GM19468 (cell line): ENCODE measurements at regions not wholly inside any gene's neighbourhood (a gene's known extent, or its start where the extent isn't known, plus 50 kb on each side); places are given as distances from the start of the nearest gene placed in this dataset.
"Not testable (repeated sequence)": the region's sequence is repeated elsewhere in the genome, so short reads cannot be mapped to it uniquely, and the experiment has no call there.

Experiments
- ATAC-seq: cut with Tn5 transposase; IDR thresholded peaks from one replicate; pipeline ENCODE4 v1.9.1; 2021; ENCODE audit warnings: mild to moderate bottlenecking, moderate library complexity, moderate number of reproducible peaks; ENCODE audit not compliant: unreplicated experiment; ENCODE audit errors: extremely low read depth

DNA sequence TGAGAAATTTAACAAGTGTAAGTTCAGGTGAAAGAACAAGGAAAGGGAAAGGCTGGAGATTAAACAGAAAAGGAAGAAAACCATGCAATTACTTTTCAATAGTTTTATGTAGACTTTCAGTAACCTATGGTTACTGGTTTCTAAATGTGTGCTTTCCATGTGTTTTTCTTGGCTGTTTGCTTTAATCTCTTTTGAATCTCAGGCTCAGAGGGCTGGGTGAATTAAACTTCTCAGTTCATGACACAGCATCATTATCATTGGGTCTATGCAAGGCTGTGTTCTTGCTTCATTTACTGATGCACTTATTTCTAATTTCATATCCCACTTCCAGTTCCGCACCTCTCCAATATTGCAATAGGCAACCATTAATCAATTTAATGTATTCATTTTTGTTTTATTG is 266.5 kb upstream of the UGT8 start:
- no peak for ATAC-seq

DNA sequence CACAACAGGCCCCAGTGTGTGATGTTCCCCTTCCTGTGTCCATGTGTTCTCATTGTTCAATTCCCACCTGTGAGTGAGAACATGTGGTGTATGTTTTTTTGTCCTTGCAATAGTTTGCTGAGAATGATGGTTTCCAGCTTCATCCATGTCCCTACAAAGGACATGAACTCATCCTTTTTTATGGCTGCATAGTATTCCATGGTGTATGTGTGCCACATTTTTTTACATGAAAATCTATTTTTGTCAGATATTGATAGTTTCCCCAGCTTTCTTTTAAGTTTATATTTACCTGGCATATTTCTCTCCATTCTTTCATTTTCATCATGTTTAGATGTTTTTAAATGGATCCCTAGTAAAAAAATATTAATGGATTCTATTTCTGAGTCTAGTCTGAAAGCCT is 264.2 kb upstream of the UGT8 start:
- not testable (repeated sequence) for ATAC-seq

DNA sequence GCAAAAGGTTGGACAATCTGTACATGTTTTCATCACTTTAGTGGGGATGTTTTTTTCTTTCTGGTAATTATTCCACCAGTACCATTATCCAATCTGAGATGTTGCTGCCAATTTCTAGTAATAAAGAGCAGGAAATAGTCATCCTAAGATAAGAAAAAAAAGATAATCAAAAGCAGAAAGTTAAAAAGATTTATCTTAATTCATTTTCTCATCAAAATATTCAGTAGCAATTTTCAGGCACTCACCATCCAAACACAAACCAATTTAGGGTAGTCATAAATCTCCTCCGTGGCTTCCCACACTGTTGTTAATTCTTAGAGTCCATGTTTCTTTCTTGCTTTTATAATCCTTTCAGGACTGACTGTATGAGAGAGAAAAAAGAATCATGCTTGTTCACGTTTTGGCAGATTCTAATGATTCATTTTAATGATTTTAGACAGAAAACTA is 263.7 kb upstream of the UGT8 start:
- ATAC-seq: no peak

DNA sequence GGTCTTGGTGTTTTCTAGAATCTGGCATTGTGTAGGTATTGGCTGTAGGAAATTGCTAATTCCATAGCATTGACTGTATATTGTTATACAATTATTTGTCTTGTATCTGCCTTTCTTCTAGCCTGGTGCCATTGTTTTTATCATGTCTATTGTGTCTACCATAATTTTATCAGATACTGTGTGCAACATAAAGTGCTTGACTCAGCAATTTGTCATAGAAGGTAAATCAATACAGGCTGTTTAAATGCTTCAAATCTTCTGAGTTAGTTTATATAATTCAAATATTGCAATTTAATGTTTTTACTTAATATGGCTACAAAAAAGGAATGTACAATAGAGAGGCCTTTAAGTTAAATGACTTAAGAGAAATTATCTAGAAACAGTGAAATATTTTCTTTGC is 263.3 kb upstream of the UGT8 start:
- no peak for ATAC-seq

DNA sequence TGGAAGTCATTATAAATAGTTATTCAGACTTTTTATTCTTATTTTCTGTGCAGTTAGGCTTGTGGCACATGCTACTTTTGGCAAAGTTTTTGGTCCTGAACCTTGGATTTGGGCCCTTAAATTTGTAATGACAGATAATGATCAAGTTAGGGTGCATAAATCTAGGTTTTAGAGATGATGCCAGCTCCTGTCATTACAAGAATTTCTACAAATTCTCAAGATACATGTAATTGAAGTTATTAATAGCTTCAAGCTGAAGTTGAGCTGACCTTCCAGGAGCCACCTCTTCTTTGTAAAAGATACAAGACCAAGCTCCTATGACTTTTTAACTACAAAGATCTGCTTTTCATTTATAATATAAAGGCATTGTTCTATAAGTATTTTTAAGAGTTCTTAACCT is 255.6 kb upstream of the UGT8 start:
- no peak for ATAC-seq

DNA sequence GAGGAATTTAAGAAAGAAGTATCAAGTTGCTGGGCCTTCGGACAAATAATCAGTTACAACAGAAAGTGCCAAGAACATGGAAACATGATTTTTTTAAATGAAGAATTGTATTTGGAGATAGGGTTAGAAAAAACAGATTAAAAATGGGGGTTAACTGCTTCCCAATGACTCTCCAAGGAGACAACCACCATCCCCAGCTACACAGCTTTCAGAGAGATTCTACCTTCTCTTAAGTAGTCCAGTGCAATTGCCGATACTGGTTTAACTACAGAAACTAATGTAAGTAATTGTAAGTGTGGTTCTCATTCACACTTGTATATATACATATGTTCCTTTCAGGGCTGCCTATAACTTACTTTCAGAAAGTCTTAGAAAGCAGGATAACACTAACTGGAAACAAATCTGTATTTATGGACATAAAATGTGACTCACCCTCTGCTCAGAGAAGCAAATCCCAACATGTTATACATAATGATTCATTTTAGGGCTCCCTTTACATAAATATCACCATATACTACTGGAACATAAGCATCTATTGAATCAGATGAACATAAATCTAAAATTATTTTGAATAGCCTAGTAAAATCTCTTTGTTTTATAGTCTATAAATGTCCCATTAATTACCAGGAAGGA is 248.9 kb upstream of the UGT8 start:
- ATAC-seq: no peak

DNA sequence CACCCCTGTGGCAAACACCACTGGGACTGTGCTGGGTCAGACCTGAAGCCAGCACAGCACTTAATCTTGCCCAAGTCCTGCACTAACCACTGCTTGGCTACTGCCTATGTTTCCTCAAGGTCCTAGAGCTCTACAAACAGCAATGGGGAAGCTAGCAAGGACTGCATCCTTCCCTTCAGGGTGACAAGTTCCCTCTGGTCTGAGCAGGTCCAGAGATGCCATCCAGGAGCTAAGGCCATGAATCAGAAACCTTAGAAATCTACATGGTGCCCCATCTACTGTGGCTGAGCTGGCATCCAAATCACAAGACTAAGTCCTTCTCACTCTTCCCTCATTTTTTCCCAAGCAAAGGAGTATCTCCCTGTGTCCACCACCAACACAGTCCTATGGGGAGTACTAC is 239.7 kb upstream of the UGT8 start:
- no peak for ATAC-seq

DNA sequence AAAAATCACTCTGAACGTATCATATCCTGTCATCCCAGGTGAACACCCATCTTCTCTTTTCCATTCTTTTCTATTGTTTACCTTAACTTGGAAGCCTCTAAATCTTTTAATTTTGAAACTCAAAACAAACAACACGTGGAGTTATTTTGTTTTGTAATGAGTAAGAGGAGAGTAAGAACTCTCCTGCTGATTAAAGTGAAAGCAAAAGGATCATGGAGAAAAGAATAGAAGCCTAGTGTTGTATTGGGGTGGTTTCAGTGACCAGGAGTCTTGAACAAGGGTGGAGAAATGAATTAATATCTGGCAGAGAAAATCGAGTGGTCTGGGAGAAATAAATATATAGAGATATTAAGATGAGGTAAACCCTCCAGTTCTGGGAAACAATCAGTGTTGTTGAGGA is 237.4 kb upstream of the UGT8 start:
- no peak for ATAC-seq

DNA sequence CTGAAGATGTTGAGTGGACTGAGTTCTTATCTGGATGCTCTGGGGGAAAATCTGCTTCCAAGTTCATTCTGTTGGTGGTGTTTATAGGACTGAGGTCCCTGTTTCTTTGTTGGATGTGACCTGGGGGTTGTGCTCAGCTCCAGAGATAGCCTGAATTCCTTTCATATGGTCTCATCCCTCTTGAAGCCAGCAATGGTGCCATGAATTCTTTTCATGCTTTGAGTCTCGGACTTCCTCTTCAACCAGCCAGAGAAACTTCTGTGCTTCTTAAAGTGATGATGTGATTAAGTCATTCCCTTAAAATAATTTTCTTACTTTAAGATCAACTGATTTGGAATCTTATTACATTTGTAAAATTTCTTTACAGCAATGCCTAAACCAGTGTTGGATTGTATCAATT is 233.8 kb upstream of the UGT8 start:
- no peak for ATAC-seq

DNA sequence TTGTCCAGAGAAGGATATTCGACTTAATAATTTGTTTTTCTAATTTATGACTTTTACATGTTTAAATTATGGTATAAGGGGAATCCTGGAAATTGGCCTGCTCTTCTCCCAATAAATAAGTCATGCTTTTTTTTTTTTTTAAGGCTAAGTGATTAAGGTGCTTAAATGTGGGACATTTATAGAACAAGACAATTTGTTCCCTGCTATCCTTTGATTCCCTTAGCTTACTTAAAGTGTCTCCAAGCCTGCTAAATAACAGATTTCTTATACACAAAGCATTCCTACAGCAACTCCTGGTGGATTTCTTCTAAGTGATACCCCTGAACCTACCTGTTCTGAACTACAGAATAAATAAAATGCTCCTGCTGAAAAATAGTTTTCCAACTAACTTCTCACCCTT is 233.0 kb upstream of the UGT8 start:
- ATAC-seq: no peak

DNA sequence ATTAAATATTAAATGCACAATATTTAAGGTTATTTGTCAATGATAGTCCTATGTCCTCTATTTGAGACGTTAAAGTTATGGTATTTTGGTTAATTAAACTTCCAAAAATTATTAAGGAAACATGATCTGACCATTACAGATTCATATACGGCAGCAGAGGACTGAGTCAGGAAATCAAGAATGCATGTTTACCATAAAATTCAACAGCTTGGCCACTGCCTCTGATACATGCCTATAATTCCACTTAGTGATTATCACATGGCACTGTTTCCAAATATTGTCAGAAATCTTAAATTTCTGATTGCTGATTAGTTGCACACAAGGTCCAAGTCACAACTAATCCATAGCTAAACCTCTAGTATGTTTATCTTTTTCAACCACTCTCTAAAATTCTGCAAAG is 232.2 kb upstream of the UGT8 start:
- ATAC-seq: no peak

DNA sequence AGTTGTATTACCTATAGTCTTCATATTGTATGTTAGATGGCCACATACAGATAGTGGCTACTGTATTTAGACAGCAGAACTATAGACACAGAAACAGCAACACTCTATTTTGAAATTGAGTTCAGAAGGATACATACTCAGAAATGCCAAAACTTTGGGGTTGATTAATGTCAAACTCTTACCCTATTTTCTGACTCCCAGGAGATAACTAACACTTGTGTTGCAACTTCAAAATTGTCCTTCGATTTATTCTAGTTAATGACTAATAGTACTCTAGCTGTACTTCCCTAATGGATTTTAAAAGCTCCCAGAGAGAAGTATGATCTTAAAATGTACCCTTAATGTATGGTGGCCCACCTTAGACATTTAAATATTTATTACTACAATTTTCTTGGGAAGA is 229.9 kb upstream of the UGT8 start:
- no peak for ATAC-seq

DNA sequence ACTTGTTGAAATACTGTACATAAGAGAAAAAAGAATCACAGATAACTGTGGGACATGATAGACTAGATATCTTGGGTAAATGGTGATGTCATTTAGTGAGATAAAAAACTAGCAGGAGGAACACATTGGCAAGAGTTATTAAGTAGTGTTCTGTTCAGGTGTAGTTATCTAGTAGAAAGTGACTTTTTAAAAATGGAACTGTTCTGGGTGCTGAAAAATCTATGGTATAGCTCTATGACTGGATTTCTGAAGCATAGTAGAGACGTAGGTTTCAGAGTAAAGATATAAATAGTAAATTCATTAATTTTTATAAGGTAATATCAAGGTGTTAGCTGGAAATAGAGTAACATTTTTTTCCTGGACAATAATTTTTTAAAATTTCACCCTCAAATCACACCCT is 225.1 kb upstream of the UGT8 start:
- no peak for ATAC-seq

DNA sequence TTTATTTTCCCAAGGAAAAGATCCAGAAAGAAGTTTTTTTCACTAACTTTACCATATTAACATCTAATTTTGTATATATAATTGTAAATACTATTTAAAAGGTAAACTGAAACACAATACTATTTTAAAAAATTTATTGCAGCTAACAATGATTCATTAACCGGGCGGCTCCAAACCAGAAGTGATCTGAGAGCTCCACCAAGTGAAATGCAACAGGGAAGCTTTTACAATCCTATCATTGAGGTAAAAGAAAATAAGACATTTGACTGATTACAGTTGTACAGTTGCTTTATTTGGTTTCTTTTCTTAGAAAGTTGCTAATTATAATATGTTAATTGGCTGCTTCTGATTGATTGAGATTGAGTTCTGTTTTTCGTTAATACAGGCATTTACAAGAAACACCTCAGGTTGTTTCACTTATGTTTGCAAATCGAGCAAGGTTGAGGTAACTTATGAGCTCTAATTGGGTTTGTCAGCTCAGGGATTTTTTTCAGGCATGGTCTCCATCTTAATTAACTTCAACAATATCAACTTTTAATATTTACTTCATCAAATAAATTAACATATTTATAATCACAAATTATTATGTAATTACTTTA is 220.2 kb upstream of the UGT8 start:
- ATAC-seq: no peak

DNA sequence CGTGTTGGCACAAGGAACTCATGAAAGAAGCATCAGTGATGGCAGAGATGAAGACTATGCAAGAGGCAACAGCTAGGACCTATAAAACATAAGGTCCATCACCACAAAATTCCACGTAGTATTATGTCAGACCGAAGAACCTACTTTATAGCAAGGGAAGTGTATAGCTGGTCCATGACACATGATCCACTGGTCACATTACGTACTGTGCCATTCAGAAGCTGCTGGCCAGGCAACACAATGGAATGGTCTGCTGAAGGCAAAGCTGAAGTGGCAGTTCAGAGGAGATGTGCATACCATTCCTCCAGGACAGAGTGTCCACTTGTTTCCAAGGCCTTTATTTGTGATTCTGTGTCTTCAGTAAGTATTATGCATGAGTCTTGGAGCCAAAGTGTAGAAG is 215.5 kb upstream of the UGT8 start:
- ATAC-seq: no peak

DNA sequence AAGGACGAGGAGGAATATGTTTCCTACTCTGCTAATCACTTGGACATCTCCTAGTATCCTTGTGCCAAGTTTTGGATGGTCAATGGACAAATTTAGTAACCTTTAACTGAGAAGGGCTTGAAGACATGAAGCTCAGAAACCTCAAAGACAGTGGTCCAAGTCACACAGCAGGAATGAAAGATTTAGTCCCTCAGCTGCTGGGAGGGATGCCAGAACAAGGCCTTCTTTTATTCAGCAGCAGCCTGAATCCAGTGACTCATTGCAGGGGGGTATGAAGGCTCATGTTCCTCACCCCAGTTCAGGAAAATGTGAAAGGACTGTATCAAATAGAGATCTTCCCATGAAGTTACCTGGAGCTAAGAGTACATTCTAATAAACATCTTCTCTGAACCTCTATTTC is 214.9 kb upstream of the UGT8 start:
- ATAC-seq: no peak

DNA sequence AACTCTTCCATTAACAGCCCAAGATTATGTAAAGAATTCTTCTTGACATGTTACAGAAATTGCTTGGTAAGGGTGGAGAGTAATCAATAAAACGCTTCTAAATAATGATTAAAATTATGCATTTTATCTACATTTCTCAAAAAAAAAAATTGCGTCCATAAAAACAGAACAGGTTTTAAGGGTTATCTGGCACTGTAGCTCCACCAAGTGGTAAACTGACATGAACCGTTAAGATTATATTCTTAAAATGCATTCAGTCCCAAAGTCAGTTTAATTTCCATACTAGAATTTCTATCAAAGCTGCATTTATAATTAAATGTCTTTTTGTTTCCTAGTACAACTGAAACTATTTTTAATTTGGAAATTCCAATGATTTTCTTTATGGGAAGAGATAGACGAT is 214.0 kb upstream of the UGT8 start:
- ATAC-seq: no peak

DNA sequence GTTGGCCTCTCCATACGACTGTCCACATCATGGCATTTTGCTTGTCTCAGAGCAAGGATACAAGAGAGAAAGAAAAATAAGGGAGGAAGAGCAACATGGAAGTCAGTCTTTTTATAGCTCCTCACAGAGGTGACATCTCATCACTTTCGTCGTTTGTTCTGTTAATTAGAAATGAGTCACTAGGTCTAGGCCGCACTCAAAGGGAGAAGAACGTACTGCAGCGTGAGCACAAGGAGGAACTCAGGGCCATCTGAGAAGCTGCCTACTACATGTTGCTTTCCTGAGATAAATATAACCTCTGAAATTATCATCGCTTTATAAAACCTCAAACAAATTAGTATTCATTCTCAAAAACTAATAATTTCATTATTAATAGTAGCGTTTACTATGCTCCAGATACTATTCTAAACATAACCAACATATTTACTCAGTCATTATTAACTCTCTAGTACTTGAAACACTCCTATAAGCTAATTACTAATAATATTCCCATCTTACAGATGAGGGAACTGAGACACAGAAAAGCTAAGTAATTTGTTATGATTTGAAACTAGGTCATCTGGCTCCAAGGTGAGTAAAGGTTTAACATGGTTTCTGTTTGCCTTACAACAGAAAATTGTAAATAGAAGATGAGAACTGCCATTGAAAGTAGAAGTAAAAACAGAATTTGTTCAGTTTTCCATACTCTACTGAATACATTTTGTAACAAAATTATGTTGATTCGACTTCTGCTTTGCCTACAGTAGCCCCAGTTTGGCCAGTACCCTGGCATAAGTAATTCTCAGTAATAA is 213.2 kb upstream of the UGT8 start:
- no peak for ATAC-seq

DNA sequence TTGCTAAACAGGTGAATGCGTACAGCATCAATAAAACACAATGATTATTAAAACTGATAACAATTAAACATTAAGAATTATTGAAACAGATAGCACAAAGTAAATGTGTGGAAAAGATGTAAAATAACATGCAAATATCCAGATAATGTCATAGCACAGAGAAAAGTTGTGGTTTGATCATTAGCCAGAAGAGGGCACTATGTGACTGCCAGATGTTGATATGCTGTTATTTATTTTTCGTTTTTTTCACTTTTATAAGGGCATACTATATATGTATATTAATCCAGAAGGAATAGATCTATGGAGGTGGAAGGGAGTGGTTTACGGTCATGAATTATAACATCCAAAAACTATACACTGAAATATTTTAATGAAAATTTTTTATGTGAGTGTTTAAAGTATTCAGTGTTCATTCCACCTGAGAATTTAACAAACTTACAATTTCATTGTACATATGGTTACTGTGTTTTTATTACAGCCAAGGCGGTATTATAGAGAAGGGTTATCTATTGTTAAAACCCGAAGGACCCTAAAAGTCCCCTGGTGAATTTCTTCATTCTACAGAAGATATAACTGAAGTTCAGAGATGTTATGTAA is 211.9 kb upstream of the UGT8 start:
- ATAC-seq: no peak

DNA sequence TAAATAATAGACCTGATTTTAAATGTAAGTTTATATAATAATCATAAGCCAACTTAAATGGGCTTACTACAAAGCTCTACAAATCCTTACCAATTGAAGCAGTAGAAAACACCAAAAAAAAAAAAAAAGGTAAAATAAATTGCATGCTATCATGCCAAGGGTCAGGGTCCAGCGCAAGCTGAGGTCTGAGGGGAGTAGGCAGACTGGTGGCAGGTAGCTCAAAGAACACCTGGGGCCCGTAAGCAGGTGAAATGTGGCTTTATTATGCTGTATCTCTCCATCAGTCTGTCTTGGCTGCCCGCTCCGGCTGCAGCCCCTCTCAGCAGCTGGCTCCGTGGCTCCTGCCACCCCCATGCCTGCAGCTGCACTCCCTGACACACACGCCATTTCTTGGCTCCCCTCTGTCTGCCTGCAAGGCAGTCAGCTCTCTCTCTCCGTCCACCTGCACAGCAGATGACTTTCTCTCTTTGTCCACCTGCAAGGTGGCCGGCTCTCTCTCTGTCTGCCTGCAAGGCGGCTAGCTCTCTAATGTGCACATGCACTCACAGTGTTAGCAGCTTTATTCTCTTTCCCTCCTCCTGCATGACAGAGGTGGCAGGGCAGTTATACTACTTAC is 209.4 kb upstream of the UGT8 start:
- ATAC-seq: no peak
